AG04449 (cell line): ENCODE measurements at regions not wholly inside any gene's neighbourhood (a gene's known extent, or its start where the extent isn't known, plus 50 kb on each side); places are given as distances from the start of the nearest gene placed in this dataset.

Experiments
- CTCF ChIA-PET: fragments of 350-600 bp; formaldehyde crosslinking; extraction: SDS; loops from one replicate; lab custom pipeline; 2021; ENCODE audit warnings: antibody characterized with exemption; lab: Yijun Ruan, JAX
- POLR2A ChIA-PET: fragments of 400-600, 350-600 bp; formaldehyde crosslinking; extraction: SDS; loops from one replicate; lab custom pipeline; 2020; ENCODE audit warnings: antibody characterized with exemption, inconsistent platforms; lab: Yijun Ruan, JAX
- DNase-seq: peaks from one replicate; pipeline ENCODE4 v3.0.0-alpha.2; 2010; ENCODE audit warnings: low read depth, low spot score
- H3K4me3 ChIP-seq: 2 replicates; pipeline ENCODE4 v1.5.1; 2011; ENCODE audit warnings: low read depth, mild to moderate bottlenecking, control low read depth, low read length
- TF ChIP-seq, protein P1 (sequence below): IDR thresholded peaks from one replicate; pipeline ENCODE4 v1.5.1; 2011; ENCODE audit warnings: mild to moderate bottlenecking, moderate library complexity, low read length, control low read depth, inconsistent platforms; ENCODE audit not compliant: insufficient read depth; ENCODE audit errors: missing control alignments

DNA sequence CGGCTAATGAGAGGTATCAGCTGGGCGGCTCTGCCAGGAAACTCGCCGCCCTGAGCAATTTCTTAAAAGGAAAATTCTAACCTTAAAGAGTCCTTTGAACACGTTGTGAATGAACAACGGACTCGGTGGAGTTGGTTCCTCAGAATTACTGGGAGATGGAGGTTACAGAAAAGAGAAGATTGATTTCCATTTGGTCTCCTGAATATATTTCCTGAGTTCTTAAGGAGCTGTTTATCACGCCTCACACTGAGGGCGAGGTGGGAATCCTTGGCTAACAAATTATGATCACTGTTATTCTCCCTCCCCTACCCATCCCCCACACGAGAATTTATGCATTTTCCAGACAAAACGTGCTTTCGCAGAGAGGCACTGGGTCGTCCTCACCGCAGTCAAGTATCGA, 194.5 kb upstream of the C14orf180 start:
- DNase-seq = no peak
- POLR2A ChIA-PET = no interaction called here
- CTCF ChIA-PET = no interaction called here
- H3K4me3 ChIP-seq = no peak overlapping the region
- TF ChIP-seq, protein P1, sequence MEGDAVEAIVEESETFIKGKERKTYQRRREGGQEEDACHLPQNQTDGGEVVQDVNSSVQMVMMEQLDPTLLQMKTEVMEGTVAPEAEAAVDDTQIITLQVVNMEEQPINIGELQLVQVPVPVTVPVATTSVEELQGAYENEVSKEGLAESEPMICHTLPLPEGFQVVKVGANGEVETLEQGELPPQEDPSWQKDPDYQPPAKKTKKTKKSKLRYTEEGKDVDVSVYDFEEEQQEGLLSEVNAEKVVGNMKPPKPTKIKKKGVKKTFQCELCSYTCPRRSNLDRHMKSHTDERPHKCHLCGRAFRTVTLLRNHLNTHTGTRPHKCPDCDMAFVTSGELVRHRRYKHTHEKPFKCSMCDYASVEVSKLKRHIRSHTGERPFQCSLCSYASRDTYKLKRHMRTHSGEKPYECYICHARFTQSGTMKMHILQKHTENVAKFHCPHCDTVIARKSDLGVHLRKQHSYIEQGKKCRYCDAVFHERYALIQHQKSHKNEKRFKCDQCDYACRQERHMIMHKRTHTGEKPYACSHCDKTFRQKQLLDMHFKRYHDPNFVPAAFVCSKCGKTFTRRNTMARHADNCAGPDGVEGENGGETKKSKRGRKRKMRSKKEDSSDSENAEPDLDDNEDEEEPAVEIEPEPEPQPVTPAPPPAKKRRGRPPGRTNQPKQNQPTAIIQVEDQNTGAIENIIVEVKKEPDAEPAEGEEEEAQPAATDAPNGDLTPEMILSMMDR = no peak

GRCh38 chr14:104385531-104386101, 193.9 kb upstream of the C14orf180 start:
- TF ChIP-seq, protein P1 = no peak
- POLR2A ChIA-PET = no interaction called here
- CTCF ChIA-PET = no interaction called here
- no peak for DNase-seq
- no peak overlapping the region for H3K4me3 ChIP-seq

DNA sequence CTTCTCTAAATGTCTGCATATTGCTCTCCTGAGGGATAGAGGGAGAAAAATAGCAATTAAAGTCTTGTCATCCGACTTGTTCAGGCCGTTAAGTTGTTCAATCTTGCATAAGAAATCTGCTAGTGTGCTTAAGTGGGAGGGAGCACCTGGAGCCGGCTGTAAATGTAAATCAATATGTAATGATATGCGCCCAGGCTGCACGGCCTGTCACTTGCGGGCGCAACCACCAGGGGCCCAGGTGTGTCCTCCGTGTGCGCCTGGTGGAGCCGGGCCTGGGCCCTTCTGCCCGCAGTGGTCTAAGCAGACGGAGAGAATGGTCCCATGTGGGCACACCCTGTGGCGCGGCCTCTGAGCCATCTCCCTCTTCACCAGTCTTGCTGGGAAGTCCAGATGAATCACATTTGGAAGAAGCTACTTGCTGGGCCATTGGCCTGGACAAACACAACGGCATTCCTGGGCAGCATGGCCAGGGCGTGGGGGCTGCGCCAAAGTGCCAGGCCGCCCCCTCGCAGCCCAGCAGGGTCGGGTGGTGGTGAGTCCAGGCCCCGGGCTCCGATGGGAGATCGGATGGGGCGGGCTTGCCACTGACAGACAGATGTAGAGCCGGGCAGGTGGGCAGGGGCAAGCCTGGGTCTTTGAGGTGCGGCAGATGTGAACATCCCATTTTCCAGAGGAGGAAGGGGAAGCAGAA, 193.3 kb upstream of the C14orf180 start:
- ChIA-PET CTCF (no interaction called here), POLR2A (no interaction called here)
- H3K4me3 ChIP-seq = no peak overlapping the region
- TF ChIP-seq, protein P1 = no peak
- DNase-seq = no peak

DNA sequence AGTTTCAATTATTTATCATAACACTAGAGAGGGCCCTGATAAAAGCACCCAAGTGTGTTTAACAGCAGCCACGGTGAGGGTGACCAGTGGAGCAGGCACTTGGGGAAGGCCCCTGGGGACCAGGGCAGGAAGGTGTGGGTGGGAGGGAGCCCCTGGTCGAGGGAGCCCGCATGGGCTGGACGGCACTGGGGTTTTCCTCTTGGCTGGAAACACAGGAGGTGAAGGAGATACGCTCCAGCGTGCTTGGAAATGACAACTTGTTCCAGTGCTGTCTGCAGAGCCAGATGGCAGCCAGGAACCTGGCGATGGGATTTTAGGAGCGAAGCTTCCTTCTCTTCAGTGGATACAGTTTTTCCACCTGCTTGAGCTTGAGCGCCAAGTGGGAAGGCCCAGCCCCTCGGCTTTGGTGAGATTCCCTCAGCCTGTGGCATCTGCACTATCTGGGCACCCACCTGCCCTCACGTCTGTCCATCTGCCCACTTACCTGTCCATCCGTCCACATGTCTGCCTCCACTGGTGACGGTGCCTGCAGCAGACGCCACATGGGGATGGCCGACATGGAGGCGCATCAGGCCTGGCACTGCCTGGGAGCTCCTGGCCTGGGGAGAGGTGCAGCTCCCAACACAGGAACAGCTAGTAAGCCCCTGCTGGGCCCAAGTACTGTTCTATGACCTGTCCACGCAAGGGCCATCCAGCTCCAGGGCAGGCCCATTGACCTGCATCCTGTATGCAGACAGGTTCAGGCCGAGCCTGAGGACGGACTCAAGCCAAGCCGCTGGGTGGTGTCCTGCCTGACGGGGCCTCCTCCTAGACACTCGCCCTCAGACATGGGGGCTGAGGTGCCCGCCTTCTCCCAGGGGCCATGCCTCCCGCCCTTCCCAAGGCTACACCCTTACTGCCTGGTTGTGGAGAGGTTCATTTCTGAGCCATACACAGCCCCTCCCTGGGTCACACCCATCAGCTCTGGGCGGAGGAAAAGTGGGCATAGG, 192.2 kb upstream of the C14orf180 start:
- ChIA-PET POLR2A (no interaction called here), CTCF (no interaction called here)
- no peak overlapping the region for H3K4me3 ChIP-seq
- DNase-seq = no peak
- TF ChIP-seq, protein P1 = no peak

DNA sequence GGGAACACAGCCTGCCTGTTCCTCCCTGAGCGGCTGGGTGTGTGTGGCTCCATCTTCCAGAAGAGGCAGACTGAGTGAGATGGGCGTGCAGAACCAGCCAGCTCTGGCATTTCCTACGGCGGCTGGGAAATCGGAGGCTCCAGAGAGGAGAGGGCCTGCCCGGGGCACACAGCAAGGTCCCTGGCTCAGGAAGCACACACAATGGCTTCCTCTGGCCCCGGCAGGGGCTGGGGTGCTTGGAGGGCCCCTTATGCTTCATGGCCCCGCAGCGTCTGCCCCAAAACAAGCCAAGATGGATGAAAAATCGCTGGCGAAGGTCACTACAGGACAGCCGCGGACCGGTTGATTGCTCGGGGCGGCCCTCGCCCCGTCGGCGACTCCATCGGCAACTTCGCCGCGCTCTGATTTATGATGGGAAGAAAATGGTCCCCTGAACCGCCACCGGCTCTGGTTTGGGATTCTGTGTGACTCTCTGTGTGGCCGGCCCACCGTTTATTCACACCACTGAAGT, 191.5 kb upstream of the C14orf180 start:
- POLR2A ChIA-PET = no interaction called here
- no peak for DNase-seq
- H3K4me3 ChIP-seq = no peak overlapping the region
- TF ChIP-seq, protein P1 = no peak
- CTCF ChIA-PET = no interaction called here
